ENCODE measurements at regions not wholly inside any gene's neighbourhood (a gene's known extent, or its start where the extent isn't known, plus 50 kb on each side); places are given as distances from the start of the nearest gene placed in this dataset.
A peak's percentile ranks its signal among the peaks of the same experiment; 100 is the strongest.
"Not testable (repeated sequence)": the region's sequence is repeated elsewhere in the genome, so short reads cannot be mapped to it uniquely, and the experiment has no call there.

DNA sequence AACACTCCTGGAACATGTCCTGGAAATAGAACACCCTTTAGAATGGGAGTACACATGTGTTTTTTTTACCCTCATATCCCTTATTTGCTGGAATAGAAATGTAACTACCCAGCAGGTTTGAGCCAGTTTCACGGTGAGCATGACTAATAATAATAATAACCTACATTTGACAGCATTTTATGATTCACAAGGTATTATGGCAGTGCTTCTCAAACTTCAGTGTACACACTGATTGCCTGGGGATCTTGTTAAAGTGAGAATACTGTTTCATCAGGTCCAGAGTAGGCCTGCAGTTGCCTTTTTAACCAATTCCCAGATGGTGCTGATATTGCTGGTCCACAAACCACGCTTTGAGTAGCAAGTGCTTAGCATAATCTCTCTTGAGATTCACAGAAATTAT is 63.9 kb downstream of the NFKBIZ start:
- no peak for DNase-seq

GRCh38 chr3:101917761-101918160 is 68.4 kb downstream of the NFKBIZ start:
- not testable (repeated sequence) for DNase-seq

DNA sequence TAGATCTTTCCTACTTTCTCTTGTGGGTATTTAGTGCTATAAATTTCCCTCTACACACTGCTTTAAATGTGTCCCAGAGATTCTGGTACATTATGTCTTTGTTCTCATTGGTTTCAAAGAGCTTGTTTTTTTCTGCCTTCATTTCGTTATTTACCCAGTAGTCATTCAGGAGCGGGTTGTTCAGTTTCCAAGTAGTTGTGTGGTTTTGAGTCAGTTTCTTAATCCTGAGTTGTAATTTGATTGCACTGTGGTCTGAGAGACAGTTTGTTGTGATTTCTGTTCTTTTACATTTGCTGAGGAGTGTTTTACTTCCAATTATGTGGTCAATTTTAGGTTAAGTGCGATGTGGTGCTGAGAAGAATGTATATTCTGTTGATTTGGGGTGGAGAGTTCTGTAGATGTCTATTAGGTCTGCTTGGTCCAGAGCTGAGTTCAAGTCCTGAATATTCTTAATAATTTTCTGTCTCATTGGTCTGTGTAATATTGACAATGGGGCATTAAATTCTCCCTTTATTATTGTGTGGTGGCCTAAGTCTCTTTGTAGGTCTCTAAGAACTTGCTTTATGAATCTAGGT is 72.9 kb downstream of the NFKBIZ start:
- DNase-seq = not testable (repeated sequence)

DNA sequence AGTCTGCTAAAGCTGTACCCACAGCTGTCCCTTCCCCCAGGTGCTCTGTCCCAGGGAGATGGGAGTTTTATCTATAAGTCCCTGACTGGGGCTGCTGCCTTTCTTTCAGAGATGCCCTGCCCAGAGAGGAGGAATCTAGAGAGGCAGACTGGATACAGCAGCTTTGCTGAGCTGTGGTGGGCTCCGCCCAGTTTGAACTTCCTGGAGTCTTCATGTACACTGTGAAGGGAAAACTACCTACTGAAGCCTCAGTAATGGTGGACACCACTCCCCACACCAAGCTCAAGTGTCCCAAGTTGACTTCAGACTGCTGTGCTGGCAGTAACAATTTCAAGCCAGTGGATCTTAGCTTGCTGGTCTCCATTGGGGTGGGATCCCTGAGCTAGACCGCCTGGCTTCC is 75.3 kb downstream of the NFKBIZ start:
- not testable (repeated sequence) for DNase-seq

GRCh38 chr3:101925124-101925523 is 75.8 kb downstream of the NFKBIZ start:
- DNase-seq = not testable (repeated sequence)

GRCh38 chr3:101925564-101925963 is 76.2 kb downstream of the NFKBIZ start:
- DNase-seq = no peak

DNA sequence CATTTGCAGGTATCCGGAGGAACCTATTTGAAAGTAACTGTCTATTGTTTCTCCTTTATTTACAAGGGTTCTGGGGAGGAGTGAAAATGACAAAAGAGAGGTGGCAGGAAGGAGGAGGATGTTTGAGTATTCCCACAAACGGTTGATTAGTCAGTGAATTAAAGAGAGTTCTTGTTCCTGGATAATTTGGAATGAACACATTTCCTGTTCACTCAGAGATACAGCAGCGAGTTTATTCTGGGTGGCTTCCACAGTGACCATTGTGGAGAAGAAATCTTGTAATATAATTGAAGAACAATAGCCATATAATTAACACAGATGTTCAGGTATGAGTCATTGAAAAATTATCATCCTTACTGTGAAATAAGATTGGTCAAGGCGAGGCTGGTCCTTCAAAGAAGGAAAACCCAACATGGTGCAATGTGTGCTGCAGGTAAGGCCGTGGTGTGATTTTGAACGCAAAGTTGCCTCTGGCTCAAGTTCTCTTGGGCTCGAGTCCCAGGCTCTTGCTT is 77.3 kb downstream of the NFKBIZ start:
- no peak for DNase-seq

DNA sequence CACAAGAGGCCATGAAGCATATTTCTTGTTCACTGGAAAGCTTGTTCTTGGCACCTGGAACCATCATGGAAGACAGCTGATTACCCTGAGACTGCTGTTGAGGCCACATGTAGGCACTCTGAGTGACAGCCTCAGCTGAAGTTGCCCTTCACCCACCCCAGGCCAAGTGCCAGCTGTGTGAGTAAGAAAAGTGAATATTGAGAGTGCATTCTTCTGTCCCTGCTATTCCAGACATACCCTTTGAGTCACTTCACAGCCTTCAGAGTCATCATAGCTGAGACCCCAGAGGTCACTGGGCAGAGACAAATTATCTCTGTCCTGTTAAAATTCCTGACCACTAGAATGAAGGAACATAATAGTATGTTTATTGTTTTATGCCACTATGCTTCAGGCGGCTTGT is 79.6 kb downstream of the NFKBIZ start:
- DNase-seq = no peak

GRCh38 chr3:101931081-101931480 is 81.8 kb downstream of the NFKBIZ start:
- no peak for DNase-seq

- no peak for DNase-seq
Measured at GRCh38 chr3:101932326-101933068, 83.2 kb downstream of the NFKBIZ start.

DNA sequence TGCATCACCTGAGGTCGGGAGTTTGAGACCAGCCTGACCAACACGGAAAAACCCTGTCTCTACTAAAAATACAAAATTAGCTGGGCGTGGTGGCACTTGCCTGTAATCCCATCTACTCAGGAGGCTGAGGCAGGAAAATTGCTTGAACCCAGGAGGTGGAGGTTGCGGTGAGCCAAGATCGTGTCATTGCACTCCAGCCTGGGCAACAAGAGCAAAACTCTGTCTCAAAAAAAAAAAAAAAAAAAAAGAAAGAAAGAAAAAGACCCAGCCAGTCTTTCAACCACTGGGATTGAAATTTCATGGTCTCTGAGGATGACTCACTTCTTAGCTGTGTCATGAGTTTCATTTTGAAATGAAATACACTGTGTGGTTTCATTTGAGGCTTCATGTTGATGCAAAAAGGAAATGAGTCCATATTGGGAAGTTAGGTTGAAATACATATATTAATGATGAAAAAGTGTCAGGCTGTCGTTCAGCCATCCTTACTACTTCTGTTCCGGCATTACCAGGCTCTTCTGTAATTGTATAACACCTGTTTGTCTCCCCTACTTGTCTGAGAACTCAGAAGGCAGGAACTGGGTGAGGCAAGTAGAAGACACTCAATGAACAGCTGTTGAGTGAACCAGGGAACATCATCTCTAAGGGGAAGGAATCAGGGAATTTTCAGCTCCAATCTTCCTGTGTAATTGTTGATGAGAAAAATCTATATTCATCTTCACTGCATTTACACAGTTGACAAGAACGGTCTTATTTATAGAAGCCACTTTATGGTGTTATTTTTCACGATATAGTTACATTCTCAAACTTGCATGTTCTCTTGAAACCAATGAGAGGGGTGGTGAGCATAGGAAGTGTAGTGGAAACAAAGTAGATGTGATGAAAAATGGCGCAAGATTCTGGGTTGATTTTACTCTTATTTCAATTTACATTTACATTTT is 87.4 kb downstream of the NFKBIZ start:
- peak; percentile 18 for DNase-seq

DNA sequence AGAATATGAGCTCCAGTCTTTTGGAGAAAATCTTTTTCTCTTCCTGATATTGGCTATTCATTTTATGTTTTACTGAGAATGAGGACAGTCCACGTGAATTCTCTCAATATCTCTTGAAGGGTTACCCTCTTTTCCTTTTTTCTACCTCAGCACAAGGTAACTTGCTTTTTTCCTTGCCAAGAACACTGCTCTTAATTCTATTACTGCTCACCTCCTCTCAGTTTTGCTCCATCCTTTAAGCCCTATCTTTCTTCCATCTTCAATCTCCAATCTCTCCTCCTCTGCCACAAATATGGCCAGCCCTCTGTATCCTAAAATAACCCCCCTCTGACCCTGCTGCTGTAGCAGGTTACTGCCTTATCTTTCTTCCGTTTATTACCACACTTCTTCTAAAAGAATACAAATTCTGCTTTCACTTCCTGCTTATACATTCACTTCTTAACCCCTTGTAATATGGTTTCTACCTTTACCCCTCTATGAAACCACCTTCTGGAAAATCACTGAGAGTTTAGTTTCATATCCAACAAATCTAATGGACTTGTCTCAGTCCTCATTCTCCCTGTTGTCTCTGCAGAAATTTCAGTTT is 89.0 kb downstream of the NFKBIZ start:
- DNase-seq = no peak

DNA sequence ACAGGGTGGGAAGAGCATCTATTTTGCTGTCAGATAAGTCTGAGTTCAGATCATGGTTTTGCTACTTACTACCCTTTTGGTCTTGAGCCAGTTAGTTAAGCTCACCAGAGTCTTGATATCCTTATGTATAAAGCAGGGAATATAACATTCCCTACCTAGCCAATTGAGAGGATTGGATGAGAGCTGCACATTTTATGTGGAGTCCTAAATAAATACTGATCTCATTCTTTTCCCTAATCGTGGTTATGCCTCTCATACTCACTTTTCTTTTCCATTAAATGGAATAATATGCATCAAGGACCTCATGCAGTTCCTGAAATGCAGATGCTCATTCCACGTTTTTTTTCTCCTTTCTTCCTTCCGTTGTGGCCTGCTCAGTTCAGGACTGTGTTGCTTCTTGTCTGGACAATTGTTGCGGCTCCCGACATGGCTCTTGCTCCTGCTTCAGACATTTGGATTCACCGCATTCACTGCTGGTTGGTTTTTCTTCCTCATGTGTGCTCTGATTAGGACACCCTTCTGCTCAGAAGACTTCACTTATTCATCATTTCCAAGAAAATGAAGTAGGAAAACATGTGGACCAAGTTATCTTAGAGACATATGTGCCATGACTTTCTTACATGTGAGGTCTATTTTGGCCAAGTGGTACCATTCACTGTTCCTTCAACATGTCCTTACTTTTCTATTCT is 90.2 kb downstream of the NFKBIZ start:
- no peak for DNase-seq

- peak; percentile 29 for DNase-seq
Measured at GRCh38 chr3:101940521-101941317, 91.4 kb downstream of the NFKBIZ start.

- no peak for DNase-seq
Measured at GRCh38 chr3:101941318-101942040, 92.2 kb downstream of the NFKBIZ start.

DNA sequence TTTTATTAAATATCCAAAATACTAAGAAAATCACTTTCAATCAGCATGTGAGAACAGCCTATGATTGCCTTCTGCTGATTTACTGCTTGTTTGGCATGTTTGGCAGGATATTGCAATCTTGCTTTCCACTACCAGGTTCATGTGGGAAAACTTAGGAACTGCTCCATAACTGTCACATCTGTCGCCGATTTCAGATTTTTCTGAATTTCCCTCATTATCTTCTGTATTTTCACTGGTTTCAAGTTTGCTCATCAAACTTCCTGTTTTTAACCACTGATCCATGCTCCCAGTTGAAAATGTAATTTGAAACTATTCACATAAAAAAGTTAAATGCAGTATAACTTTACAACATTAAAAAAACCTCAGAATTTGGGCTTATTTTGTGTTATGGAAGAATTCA is 93.0 kb downstream of the NFKBIZ start:
- DNase-seq = no peak

- DNase-seq = no peak
Measured at GRCh38 chr3:101943029-101943428, 93.7 kb downstream of the NFKBIZ start.

DNA sequence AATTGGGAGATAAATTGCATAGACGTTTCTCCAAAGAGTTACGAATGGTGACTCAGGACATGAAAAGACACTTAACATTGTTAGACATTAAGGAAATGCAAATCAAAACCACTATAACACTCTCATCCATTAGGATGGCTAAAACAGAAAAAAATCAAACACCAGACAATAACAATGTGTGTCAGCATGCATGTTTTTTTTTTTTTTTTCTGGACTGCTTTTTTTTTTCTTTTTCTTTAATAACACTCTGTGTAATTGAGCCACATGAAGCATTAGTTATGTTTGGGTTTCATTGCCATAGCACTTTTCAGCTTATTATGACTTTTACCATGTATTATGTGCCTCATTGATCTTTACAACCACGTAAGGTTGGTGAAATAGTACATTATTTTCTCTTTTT is 95.0 kb downstream of the NFKBIZ start:
- DNase-seq = no peak

DNA sequence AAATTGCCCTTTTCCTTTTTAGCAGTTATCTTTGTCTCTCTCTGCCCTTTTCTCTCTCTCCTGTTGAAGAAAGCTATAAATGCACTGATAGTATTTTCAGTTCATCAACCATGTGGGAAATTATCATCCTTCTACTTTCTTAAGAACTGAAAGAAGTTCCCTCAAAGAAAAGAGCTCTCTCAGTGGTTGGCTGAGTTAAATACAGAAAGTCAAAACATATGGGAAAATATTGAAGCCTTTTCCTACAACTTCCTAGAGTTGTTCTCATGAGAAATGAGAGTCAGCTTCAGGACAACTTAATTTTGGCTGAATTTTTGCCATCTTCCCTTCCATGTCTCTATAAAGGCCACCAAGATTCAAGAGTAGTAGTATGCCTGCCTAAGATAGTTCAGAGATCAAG is 96.7 kb downstream of the NFKBIZ start:
- no peak for DNase-seq

DNA sequence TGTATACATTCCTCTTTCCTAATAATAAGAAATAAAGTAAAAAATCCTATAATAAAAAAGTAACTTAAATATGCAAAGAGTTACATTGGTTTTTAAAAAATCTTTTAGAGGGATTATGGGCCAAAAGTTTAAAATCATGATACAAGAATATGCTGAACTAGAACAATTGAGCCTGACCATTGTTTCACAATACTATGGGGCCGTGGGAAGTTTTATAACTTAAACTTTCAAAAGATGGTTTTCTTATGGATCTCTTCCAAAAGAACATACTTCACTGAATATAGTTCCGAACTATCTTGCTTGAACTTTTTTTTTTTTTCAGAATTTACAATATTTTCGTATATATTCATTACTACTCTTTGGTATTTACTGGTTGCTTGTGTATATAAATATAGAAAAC is 97.6 kb downstream of the NFKBIZ start:
- no peak for DNase-seq

GRCh38 chr3:101950510-101950909 is 101.2 kb downstream of the NFKBIZ start:
- peak; percentile 24 for DNase-seq
